Hematopoietic multipotent progenitor cell (in vitro differentiated cells): ENCODE measurements at regions not wholly inside any gene's neighbourhood (a gene's known extent, or its start where the extent isn't known, plus 50 kb on each side); places are given as distances from the start of the nearest gene placed in this dataset.
"Not testable (repeated sequence)": the region's sequence is repeated elsewhere in the genome, so short reads cannot be mapped to it uniquely, and the experiment has no call there.

ENCODE experiments used
- DNase-seq, 3 donors: peaks; one replicate each; pipeline ENCODE4 v3.0.0-alpha.2; 2011 to 2015; ENCODE audit warnings: low read depth in 2 of 3, low spot score in 2 of 3

GRCh38 chr4:118410138-118410537, 57.3 kb upstream of the PRSS12 start:
- DNase-seq = no peak

DNA sequence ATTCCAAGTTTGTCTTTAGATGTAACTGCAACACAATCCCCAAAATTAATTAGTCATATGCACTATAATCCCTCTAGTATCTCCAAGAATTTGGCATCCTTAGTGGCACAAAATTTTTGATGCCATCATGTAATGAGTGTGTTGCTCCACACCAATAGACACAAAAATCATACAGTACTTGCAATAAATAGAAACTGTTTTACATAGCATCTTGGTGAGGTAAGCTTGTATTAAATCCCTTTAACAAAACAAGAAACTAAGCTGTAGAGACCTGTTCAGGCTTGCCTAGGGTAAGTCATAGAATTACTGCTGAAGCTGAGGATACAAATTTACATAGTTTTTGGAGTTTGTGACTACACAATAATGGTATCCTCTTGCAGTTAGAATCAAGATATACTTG, 64.5 kb upstream of the PRSS12 start:
- no peak for DNase-seq

DNA sequence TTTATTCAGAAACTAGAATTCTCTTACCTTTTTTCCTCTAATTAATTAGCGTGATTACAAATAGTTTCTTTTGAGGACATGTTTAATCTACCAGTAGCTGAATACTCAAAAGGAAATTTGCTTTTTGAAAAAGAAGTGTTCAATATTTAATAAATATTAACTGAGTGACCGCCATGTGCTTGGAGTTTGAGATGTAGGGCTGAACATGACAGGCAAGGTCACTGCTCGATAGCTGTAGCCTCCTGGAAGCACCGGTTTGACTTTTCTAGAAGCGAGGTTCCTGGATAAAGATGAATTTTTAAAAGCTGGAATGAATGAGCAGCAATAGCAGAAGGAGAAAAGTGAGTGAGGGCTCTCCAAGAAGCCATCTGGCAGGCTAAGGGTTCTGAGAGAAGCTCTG, 65.0 kb upstream of the PRSS12 start:
- DNase-seq = not testable (repeated sequence)

DNA sequence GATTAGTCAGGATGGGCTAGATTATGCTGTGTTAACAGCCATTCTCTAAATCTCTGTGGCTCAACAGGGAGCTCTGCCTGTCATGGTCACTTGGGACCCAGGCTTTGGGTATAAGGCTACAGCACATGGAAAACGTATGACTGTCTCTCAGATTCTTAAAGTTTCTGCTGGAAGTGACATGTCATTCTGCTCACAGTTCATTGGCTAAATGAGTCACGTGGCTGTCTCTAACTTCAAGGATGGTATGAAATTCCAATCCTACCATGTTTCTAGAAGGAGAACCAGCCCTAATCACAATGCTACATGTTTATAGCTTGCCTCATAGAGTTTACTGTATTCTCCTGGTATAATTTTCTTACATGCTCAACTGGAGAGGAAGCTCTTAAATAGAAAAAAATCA, 65.6 kb upstream of the PRSS12 start:
- DNase-seq = not testable (repeated sequence)

DNA sequence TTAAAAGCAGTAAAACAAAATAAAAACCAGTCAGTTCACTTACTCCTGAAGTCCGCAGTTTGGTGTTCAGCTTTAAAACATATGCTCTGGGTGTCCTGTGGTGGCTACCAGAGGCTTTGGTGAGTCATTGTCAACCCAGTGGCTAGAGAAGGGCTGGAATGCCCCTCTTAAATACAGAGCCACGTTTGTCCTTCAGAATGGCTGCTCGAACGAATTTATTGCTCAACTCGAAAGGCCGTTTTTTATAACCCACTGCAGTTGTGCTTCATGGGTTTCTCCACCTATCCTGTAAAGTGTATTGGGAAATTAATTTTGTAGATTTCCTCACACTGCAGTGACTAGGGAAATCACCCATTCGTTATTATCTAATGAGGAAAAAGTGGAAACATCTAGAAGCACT, 66.8 kb upstream of the PRSS12 start:
- not testable (repeated sequence) for DNase-seq

GRCh38 chr4:118424062-118424461, 71.3 kb upstream of the PRSS12 start:
- DNase-seq = peak in 2 of 3 donors; percentile 44 to 64

- not testable (repeated sequence) for DNase-seq
Observed at GRCh38 chr4:118428881-118429280, 76.1 kb upstream of the PRSS12 start.

DNA sequence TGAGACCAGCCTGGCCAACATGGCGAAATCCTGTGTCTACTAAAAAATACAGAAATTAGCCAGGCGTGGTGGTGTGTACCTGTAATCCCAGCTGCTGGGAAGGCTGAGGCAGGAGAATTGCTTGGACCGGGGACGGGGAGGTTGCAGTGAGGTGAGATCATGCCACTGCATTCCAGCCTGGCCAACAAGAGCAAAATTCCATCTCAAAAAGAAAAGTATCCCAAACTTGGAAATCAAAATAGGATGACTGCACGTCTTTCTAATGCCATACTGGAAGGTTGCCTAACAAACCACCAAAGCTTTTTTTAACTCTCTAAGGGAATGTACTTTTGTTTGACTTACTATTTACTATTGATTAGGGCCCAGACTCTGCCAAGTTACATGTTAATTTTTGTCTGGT, 79.6 kb upstream of the PRSS12 start:
- DNase-seq = not testable (repeated sequence)

- not testable (repeated sequence) for DNase-seq
Observed at GRCh38 chr4:118433612-118434375, 81.0 kb upstream of the PRSS12 start.

DNA sequence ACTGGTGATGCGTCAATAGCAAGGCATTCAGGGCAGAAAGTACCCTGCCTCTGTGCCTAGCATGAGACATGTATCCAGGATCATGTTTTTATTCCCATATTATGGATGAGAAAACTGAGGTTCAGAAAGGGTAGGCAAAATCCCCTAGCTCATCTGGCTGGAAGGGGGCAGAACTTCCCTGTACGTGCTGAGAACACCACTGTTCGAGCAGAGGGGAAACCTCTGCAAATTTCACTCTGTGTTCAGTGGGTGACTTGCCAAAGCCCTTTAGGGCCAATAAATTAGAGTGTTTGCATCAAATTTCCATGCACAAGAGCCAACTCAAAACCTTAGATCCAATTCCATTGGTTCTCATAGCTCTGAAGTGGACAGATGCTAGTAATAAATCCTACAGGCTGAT, 82.6 kb upstream of the PRSS12 start:
- not testable (repeated sequence) for DNase-seq

DNA sequence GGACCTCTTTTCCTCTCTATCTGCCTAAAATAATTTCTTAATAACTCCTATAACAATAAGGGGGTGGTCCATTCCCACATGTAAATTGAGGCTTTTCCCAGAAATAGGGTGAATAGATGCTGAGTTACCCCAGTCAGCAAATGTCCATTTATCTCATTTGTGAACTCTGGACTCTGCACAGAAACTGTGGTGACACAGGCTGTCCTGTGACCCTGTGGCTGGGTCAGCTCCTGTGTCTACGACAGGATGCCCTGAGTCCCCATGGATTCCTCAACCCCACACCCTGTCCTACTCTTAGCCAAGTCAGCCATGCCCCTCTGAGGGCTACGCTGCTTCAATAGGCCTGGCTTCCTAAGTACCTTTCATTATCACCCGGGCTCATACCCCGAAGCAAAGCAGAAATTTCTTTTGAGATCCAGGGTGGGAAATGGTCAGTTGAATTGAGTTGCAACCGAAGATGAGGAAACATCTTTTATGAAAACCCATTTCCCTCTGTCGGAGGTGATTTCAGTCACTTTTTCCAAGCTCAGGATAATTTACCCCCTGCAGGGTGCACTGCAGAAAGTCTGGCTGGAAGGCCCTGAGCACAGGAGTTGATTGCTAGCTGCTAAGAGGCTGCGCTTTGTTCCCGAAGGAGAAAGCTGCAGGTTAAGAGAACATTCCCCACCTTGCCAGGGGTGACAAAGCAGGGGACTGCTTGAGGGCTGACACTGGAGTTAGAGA, 89.5 kb upstream of the PRSS12 start:
- DNase-seq = not testable (repeated sequence)

DNA sequence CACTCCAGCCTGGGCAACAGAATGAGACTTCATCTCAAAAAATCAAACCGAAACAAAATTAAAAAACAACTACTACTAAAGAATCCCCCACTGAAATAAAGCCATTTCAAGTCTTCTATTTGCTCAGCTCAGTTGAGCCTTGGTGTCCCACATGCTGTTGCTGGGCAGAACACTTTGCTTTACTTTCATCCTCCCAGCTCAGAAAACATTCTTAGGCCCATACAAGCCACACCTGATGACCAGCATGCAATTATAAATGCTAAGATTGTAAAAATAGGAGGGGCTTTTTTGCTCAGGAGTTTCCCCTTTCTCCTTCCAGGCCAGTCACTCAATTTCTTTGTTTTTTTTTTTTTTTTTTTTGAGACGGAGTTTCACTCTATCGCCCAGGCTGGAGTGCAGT, 94.6 kb upstream of the PRSS12 start:
- not testable (repeated sequence) for DNase-seq

GRCh38 chr4:118454857-118455256, 102.1 kb upstream of the PRSS12 start:
- not testable (repeated sequence) for DNase-seq

DNA sequence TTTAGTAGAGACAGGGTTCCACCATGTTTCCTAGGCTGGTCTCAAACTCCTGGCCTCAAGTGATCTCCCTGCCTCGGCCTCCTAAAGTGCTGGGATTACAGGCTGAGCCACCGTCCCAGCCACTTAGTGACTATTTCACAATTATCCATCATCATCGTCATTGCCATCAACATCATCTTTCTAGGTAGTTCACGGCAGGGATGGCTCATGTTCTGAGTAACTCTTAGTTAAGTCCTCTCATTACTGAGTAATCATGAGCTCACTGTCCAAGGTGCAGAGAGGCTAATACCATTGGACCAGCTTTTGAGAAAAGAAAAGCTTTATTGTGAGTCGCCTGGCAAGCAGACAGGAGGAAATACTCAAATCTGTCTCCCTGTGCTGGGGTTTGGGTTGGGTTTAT, 108.6 kb upstream of the PRSS12 start:
- DNase-seq = not testable (repeated sequence)

DNA sequence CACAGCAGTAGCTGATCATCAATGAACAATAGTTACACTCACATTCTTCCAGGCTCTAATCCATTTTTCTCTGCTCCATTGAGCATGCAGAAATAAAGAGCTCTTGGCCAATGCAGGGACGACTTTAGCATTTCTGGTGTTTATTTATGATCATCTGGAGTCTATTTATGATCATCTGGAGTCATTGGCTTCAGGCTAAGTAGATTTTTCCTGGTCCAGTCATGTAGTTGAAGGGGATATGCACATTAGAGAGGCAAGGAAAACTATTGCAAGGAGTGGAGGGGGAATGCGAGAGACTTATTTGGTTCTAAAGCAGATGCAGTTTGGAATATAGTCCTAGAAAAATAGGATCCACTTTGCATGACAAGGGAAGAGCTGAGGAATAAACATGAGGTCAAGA, 113.0 kb upstream of the PRSS12 start:
- DNase-seq = not testable (repeated sequence)

- DNase-seq = not testable (repeated sequence)
Observed at GRCh38 chr4:118474001-118474626, 121.3 kb upstream of the PRSS12 start.

- not testable (repeated sequence) for DNase-seq
Observed at GRCh38 chr4:118474771-118475170, 122.0 kb upstream of the PRSS12 start.

DNA sequence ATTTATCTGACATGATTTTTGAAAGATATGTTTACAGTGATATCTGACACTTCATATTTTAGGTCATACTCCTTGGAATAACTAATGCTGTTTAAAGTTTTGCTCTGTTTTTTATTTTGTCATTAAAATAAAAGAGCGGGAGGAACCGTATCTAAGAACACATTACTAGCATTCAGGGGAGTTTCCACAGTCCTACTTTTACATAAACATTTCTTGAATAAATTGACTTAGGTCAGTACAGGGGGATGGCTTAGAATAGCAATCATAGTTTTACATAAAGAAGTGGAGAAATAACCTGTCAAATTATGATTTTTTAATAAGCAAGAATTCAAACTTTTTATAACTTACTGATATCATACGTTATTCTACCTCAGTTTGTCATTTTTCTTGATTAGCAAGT, 123.1 kb upstream of the PRSS12 start:
- DNase-seq = not testable (repeated sequence)

DNA sequence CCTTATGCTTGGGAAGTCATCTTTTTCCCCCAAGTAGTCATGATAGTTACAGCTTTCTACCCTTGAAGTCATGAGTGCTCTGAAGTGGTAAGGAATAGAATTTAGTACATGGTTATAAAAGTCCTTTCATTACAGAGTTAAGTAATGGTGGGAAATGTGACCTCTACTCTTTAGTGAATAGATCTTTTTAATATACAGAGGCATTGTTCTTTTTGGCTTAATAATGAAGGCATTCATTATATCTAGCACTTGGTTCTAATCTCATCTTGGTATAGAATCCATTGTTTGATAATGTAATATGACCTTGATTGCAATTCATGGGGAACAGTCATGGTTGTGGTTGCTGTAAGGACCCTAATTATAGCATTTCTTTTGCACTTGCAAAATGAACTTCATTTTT, 125.0 kb upstream of the PRSS12 start:
- not testable (repeated sequence) for DNase-seq

DNA sequence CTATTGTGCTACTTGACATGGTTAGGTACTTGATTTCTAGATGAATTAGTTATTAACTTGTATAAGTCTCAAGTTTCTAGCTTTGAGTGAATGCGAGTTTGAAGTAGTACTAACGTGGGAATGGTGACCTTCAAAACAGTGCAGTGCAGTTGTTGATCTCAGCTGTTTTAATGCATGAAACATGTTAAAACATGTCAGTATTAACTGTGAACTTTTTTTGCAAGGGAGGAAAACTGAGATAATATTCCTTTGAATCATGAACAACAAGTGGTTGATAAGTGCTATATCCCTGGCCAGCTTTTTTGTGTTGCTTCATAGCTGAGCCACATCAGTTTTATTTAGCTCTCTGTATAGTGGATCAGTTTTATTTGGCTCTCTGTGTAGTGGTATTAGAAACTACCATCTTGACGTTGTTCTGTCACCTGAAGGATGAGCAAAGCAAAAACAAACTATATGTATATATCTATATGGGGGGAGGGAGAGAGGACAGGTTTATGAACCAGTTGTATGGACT, 133.1 kb upstream of the PRSS12 start:
- not testable (repeated sequence) for DNase-seq

- DNase-seq = not testable (repeated sequence)
Observed at GRCh38 chr4:118492963-118493362, 140.2 kb upstream of the PRSS12 start.
